T-helper 9 cell (primary cell): ENCODE measurements at regions not wholly inside any gene's neighbourhood (a gene's known extent, or its start where the extent isn't known, plus 50 kb on each side); places are given as distances from the start of the nearest gene placed in this dataset.
"Not testable (repeated sequence)": the region's sequence is repeated elsewhere in the genome, so short reads cannot be mapped to it uniquely, and the experiment has no call there.

Source experiments
- DNase-seq: peaks from one replicate; pipeline ENCODE4 v3.0.0-alpha.2; 2020

DNA sequence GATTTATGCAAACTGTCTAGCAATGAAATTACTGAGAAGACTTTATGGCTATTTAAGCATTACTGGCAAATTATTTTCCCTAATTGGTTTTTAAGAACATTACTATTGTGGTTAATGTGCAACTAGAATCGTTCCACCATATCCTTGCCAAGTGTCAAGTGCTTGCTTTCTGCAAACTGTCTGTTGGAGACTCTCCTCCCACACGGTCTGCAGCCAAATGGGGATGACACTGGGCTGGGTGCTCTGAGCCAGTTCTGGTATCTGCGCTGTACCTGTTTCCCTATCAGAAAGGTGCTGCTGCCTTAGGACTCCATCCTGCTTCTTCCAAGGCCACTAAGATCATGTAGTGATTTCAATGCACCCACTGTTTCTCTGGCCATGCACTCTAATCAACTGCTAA is 110.4 kb downstream of the RAMP3 start:
- no peak for DNase-seq

- no peak for DNase-seq
Observed at GRCh38 chr7:45269192-45269591, 111.6 kb downstream of the RAMP3 start.

GRCh38 chr7:45278763-45279398 is 121.3 kb downstream of the RAMP3 start:
- DNase-seq = no peak

- DNase-seq = not testable (repeated sequence)
Observed at GRCh38 chr7:45289611-45290010, 132.0 kb downstream of the RAMP3 start.

GRCh38 chr7:45290880-45291279 is 133.3 kb downstream of the RAMP3 start:
- no peak for DNase-seq

DNA sequence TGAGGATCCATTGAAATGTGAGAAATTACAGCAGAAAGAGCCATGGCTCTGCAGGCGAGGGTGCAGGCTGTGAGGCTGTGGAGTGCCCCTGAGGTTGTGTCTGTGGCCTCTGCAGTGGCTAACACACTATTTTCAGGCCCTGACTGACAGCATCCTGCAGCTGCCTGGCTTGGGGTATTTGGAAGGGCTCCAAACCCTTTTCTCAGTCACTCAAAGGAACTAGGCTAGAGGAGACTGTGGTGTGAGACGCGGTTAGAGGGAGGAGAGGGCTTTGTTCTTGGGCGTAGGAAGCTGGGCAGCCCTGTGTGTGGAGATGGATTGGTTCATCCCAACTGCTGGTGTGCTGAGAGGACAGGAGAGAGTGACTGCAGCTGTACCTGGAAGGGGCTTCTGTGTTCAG is 134.9 kb downstream of the RAMP3 start:
- DNase-seq = no peak

GRCh38 chr7:45293295-45293942 is 135.8 kb downstream of the RAMP3 start:
- no peak for DNase-seq

GRCh38 chr7:45294559-45294958 is 137.0 kb downstream of the RAMP3 start:
- no peak for DNase-seq

DNA sequence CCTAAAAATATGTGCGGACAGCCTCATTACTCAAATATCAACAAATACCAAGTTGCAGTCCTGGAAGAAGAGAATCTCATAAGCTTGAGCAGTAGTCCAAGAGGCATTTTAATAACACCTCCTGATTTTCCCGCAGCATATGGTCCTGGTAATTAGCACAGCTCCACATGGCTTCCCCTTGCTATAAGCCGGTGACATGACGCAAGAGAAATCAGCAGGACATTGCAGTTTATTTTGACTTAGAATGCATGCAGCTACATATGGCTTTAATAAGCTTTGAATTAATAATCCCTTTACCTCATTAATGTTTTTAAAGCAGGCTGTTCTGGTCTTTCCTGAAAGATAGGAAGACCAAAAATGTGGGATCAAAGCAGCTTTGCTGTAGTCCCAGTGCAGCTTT is 137.6 kb downstream of the RAMP3 start:
- no peak for DNase-seq

GRCh38 chr7:45296748-45297147 is 139.2 kb downstream of the RAMP3 start:
- DNase-seq = no peak

- no peak for DNase-seq
Observed at GRCh38 chr7:45306752-45307305, 149.2 kb downstream of the RAMP3 start.

- no peak for DNase-seq
Observed at GRCh38 chr7:45311597-45311996, 154.0 kb downstream of the RAMP3 start.

DNA sequence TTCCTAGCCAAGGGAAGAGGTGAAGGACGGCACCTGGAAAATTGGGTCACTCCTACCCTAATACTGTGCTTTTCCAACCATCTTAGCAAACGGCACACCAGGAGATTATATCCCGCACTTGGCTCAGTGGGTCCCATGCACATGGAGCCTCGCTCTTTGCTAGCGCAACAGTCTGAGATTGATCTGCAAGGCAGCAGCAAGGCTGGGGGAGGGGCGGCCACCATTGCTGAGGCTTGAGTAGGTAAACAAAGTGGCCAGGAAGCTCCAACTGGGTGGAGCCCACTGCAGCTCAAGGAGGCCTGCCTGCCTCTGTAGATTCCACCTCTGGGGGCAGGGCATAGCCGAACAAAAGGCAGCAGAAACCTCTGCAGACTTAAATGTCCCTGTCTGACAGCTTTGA is 157.9 kb downstream of the RAMP3 start:
- DNase-seq = not testable (repeated sequence)

- no peak for DNase-seq
Observed at GRCh38 chr7:45324683-45325237, 167.2 kb downstream of the RAMP3 start.

GRCh38 chr7:45325378-45325777 is 167.8 kb downstream of the RAMP3 start:
- DNase-seq = no peak

DNA sequence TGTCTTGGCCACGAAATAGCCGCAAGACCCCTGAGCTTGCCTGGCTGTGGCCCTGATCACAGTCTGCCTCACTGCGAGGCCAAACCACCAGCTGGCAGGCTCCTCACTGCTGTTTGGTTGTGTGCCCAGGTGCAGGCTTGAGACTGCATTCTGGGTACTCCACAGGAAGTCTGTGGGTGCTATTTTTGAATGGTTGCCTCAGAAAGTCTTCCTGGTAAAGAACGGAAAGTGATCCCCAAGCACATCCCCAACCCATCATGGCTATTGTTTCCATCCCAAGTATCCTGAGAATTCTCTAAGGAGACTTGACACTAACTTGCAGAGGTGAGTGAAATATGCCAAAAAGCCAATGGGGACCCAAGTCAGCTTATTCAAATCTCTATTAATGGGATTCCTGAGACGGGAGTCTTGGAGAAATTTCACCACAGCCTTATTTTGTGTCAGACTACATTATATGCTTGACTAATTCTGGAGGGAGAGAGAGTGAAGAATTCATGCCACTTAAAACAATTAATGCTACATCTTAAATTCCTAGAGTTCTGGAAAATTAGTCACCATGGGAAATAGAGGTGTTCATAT is 170.9 kb downstream of the RAMP3 start:
- no peak for DNase-seq

GRCh38 chr7:45331563-45331962 is 174.0 kb downstream of the RAMP3 start:
- no peak for DNase-seq

- DNase-seq = not testable (repeated sequence)
Observed at GRCh38 chr7:45335024-45335423, 177.4 kb downstream of the RAMP3 start.

DNA sequence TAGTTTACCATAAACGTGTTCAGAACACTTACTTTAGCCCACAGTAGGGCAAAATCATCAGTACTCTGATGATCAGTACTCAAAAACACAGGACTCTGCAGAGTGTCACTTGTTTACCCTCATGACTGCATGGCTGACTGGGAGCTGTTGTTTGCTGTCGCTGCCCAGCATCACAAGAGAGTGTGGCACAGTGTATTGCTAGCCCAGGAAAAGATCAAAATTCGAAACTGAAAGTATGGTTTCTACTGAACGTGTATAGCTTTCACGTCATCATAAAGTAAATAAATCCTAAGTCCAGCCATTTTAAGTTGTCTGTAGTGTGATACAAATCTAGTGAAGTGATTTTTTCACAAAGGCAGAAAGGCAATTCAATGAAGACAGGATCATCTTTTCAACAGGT is 184.6 kb downstream of the RAMP3 start:
- no peak for DNase-seq

GRCh38 chr7:45343746-45344145 is 186.2 kb downstream of the RAMP3 start:
- DNase-seq = no peak

DNA sequence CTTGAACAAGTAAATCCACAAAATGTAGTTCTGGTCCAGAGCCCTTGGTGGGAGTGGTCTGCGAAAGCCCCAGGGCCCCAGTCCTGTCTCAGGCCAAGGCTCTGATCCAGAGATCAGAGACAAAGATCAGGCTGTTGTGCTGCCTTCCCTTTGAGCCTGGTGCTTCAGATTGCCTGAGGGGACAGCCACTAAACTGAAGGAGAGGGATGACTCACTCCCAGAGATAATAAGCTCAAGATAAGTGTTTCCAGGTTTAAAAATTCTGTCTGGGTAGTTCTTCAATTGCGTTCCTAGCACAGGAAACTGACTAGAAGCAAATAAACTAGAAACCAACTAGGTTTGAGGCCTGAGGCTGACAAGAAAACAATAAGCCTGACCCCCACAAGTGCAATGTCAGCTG is 190.2 kb downstream of the RAMP3 start:
- DNase-seq = no peak

DNA sequence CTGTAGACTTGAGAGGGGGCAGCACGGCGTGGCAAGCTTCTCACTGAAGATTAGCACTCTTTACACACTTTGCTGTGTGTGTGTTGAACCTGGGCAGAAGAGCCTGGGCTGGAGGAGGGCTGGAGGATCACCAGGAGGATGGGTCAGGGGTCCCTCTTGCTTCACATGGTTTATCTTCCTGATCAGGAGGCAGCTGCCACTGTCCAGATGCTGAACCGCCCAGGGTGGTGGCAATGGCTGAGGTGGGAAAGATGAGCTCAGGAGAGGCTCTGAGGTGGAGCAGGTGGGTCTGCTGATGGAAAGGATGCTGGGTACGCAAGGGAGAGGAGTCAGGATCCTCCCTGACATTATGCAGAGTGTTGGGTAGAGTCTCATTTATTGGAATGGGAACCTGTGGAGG is 191.5 kb downstream of the RAMP3 start:
- no peak for DNase-seq

- no peak for DNase-seq
Observed at GRCh38 chr7:45350896-45351295, 193.3 kb downstream of the RAMP3 start.

DNA sequence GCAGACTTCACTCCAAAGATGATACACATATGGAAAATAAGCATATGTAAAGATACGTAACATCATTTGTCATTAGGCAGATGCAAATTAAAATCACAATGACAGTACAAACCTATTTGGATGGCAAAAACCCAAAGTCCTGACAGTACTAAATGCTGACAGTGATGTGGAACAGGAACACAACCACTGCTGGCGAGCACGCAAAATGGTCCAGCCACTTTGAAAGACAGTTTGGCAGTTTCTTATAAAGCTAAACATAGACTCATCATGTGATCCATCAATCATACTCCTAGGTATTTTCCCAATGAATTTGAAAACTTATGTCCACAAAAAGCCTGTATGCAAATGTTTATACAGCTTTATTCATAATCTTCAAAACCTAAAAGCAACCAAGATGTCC is 200.7 kb downstream of the RAMP3 start:
- DNase-seq = no peak
